Activated CD8-positive, alpha-beta memory T cell treated with anti-CD3 and anti-CD28 coated beads, Interleukin-2, amount 10 ng/mL, durations not matched to agents 7 days and 5 days (primary cell): ENCODE measurements at regions not wholly inside any gene's neighbourhood (a gene's known extent, or its start where the extent isn't known, plus 50 kb on each side); places are given as distances from the start of the nearest gene placed in this dataset.
"Not testable (repeated sequence)": the region's sequence is repeated elsewhere in the genome, so short reads cannot be mapped to it uniquely, and the experiment has no call there.

ENCODE experiments used
- ATAC-seq: fragments of 150-1000 bp; cut with Tn5 transposase; one replicate; pipeline ENCODE4 v1.10.0; 2021; ENCODE audit warnings: moderate library complexity
- CTCF ChIA-PET: fragments of 350-600 bp; sonication (Branson Sonifier 250); formaldehyde crosslinking; loops from one replicate; lab custom pipeline; 2021; ENCODE audit warnings: antibody characterized with exemption; lab: Charles Lee
- DNase-seq: peaks from one replicate; pipeline ENCODE4 v3.0.0-alpha.2; 2020
- H3K27ac Mint-ChIP-seq: one replicate; pipeline ENCODE4 v1.8.0; 2021; ENCODE audit warnings: mild to moderate bottlenecking, mixed read lengths
- H3K27me3 Mint-ChIP-seq: one replicate; pipeline ENCODE4 v1.8.0; 2021; ENCODE audit warnings: mixed read lengths
- H3K36me3 Mint-ChIP-seq: one replicate; pipeline ENCODE4 v1.8.0; 2021; ENCODE audit warnings: mild to moderate bottlenecking, mixed read lengths
- H3K4me1 Mint-ChIP-seq: one replicate; pipeline ENCODE4 v1.8.0; 2021; ENCODE audit warnings: mixed read lengths
- H3K4me3 Mint-ChIP-seq: one replicate; pipeline ENCODE4 v1.8.0; 2021; ENCODE audit warnings: mild to moderate bottlenecking, moderate library complexity, mixed read lengths
- H3K9me3 Mint-ChIP-seq: one replicate; pipeline ENCODE4 v1.8.0; 2022; ENCODE audit warnings: low read depth, mixed read lengths

DNA sequence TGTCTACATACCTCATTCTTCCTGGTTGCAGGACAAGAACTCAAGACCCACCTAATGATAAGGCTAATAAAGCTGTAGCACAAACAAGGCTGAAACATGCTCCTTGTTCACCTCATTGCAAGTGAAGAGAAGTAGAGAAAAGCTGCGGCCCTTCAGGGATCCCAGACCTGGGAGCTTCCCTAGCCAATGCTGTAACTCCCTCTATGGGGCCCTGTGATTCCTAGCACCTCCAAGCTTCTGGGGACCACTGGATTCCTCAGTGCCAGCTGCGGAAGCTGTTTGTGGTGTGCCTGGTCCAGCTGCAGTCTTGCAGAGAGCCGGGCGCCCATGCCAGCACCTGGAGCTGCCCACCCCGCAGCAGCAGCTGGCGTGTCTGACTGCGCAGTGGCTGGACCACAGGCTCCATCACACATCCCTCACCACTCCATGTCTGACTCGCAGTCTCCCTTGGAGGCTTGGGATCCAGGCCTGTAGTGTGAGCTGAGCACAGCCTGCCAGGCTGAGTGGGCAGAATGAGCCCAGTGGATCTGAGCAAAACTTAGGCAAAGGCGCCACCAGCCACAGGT is 737.2 kb upstream of the GJE1 start:
- H3K27me3 Mint-ChIP-seq, result no peaks in the 10 kb centered on the region
- no peak for DNase-seq
- no peak overlapping the region for H3K4me3 Mint-ChIP-seq
- H3K36me3 Mint-ChIP-seq, result no peaks in the 10 kb centered on the region
- H3K27ac Mint-ChIP-seq, result no peak overlapping the region
- CTCF ChIA-PET, result no interaction called here
- peaks cover 2% of the 10 kb centered on the region for H3K9me3 Mint-ChIP-seq
- no peak for ATAC-seq
- H3K4me1 Mint-ChIP-seq, result no peaks in the 10 kb centered on the region

- H3K4me3 Mint-ChIP-seq, result no peak overlapping the region
- no peaks in the 10 kb centered on the region for H3K36me3 Mint-ChIP-seq
- DNase-seq, result no peak
- CTCF ChIA-PET, result no interaction called here
- no peaks in the 10 kb centered on the region for H3K27me3 Mint-ChIP-seq
- ATAC-seq, result no peak
- H3K4me1 Mint-ChIP-seq, result no peaks in the 10 kb centered on the region
- H3K27ac Mint-ChIP-seq, result no peak overlapping the region
- peaks cover 2% of the 10 kb centered on the region for H3K9me3 Mint-ChIP-seq
Measured at GRCh38 chr6:141394565-141395051, 738.1 kb upstream of the GJE1 start.

GRCh38 chr6:141394125-141394536 is 738.6 kb upstream of the GJE1 start:
- CTCF ChIA-PET, result no interaction called here
- Mint-ChIP-seq H3K4me1 (no peaks in the 10 kb centered on the region), H3K36me3 (no peaks in the 10 kb centered on the region), H3K27me3 (no peaks in the 10 kb centered on the region), H3K27ac (no peak overlapping the region), H3K4me3 (no peak overlapping the region), H3K9me3 (peaks cover 2% of the 10 kb centered on the region)
- ATAC-seq (no peak), DNase-seq (no peak)

- no peak overlapping the region for H3K4me3 Mint-ChIP-seq
- ATAC-seq (no peak), DNase-seq (no peak)
- H3K4me1 Mint-ChIP-seq, result no peaks in the 10 kb centered on the region
- CTCF ChIA-PET, result no interaction called here
- no peaks in the 10 kb centered on the region for H3K27me3 Mint-ChIP-seq
- peaks cover 2% of the 10 kb centered on the region for H3K9me3 Mint-ChIP-seq
- H3K36me3 Mint-ChIP-seq, result no peaks in the 10 kb centered on the region
- H3K27ac Mint-ChIP-seq, result no peak overlapping the region
Measured at GRCh38 chr6:141393405-141394124, 739.2 kb upstream of the GJE1 start.

DNA sequence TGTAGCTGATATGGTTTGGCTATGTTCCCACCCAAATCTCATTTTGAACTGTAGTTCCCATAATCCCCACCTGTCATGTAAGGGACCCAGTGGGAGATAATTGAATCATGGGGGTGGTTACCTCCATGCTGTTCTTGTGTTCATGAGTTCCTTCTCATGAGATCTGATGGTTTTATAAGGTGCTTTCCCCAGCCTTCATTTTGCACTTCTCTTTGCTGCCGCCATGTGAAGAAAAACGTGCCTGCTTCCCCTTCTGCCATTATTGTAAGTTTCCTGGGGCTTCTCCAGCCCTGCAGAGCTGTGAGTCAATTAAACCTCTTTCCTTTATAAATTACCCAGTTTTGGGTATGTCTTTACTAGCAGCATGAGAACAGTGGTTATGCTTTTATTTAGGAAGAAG is 741.6 kb upstream of the GJE1 start:
- H3K9me3 Mint-ChIP-seq, DNase-seq, H3K4me1 Mint-ChIP-seq, H3K36me3 Mint-ChIP-seq, ATAC-seq, H3K4me3 Mint-ChIP-seq, H3K27me3 Mint-ChIP-seq, CTCF ChIA-PET, H3K27ac Mint-ChIP-seq: not testable (repeated sequence)

DNA sequence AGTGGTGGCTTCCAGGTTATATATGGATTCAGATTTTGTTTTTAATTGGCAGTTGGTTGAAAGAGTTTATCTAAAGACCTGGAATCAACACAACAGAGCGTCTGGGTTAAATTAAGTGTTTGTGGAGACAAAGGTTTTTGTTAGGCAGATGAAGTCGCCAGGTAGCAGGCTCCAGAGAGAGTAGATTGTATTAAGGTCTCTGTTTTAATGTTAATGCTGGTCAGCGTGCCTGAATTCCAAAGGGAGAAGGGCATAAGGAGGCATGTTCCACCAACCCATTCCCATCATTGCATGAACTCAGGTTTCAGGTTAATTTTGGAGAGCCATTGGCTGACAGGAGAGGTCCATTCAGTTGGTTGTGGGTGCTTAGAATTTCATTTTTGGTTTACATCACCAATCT is 744.1 kb upstream of the GJE1 start:
- H3K27ac Mint-ChIP-seq, result no peak overlapping the region
- no peaks in the 10 kb centered on the region for H3K36me3 Mint-ChIP-seq
- no peak overlapping the region for H3K4me3 Mint-ChIP-seq

GRCh38 chr6:141370438-141370837 is 762.3 kb upstream of the GJE1 start:
- CTCF ChIA-PET, result no interaction called here
- no peak for DNase-seq

More for the DNA sequence above, 744.1 kb upstream of the GJE1 start:
- ATAC-seq (no peak), DNase-seq (no peak)
- no peaks in the 10 kb centered on the region for H3K4me1 Mint-ChIP-seq
- H3K9me3 Mint-ChIP-seq, result peaks cover 2% of the 10 kb centered on the region
- CTCF ChIA-PET, result interaction anchor here (0.7 kb wide), 1 partner anchor 535 kb away, joined by 3 read pairs; no protein-coding TSS in a partner anchor
- no peaks in the 10 kb centered on the region for H3K27me3 Mint-ChIP-seq

GRCh38 chr6:141366796-141367195 is 765.9 kb upstream of the GJE1 start:
- H3K36me3 Mint-ChIP-seq, H3K4me1 Mint-ChIP-seq, ATAC-seq, H3K27ac Mint-ChIP-seq, H3K9me3 Mint-ChIP-seq, H3K27me3 Mint-ChIP-seq, H3K4me3 Mint-ChIP-seq, DNase-seq, CTCF ChIA-PET: not testable (repeated sequence)

More at GRCh38 chr6:141370438-141370837, 762.3 kb upstream of the GJE1 start:
- Mint-ChIP-seq H3K9me3 (no peaks in the 10 kb centered on the region), H3K36me3 (no peaks in the 10 kb centered on the region), H3K4me1 (no peaks in the 10 kb centered on the region), H3K4me3 (no peak overlapping the region), H3K27ac (no peak overlapping the region), H3K27me3 (no peaks in the 10 kb centered on the region)
- ATAC-seq, result no peak

- H3K9me3 Mint-ChIP-seq, result no peaks in the 10 kb centered on the region
- DNase-seq (no peak), ATAC-seq (no peak)
- CTCF ChIA-PET, result no interaction called here
- no peak overlapping the region for H3K27ac Mint-ChIP-seq
- H3K4me3 Mint-ChIP-seq, result no peak overlapping the region
- H3K36me3 Mint-ChIP-seq, result no peaks in the 10 kb centered on the region
- H3K4me1 Mint-ChIP-seq, result peaks cover 3% of the 10 kb centered on the region
- H3K27me3 Mint-ChIP-seq, result no peaks in the 10 kb centered on the region
Measured at GRCh38 chr6:141364694-141365093, 768.0 kb upstream of the GJE1 start.

DNA sequence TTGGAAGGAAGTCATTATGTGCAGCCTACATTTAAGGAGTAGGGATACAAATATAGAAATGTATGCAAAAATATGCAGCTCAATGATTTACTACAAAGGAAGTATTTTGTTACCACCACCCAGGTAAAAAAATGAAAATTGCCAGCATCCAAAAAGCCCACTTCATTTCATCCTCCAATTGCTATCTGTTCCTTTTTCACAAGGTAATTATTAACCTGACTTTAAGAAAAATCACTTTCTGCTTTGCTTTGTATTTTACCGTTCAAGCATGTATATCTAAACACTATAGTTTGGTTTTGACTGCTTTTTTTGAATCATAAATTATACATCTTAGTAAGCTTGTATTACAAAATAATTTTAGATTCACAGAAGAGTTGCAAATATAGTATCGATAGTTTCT is 768.5 kb upstream of the GJE1 start:
- H3K9me3 Mint-ChIP-seq, result no peaks in the 10 kb centered on the region
- no peak overlapping the region for H3K4me3 Mint-ChIP-seq
- H3K27ac Mint-ChIP-seq, result no peak overlapping the region
- H3K4me1 Mint-ChIP-seq, result peaks cover 3% of the 10 kb centered on the region
- DNase-seq (no peak), ATAC-seq (no peak)
- CTCF ChIA-PET, result no interaction called here
- no peaks in the 10 kb centered on the region for H3K36me3 Mint-ChIP-seq
- H3K27me3 Mint-ChIP-seq, result no peaks in the 10 kb centered on the region

GRCh38 chr6:141361559-141361958 is 771.2 kb upstream of the GJE1 start:
- peaks cover 3% of the 10 kb centered on the region for H3K4me1 Mint-ChIP-seq
- H3K9me3 Mint-ChIP-seq, result no peaks in the 10 kb centered on the region
- no peaks in the 10 kb centered on the region for H3K36me3 Mint-ChIP-seq
- DNase-seq (no peak), ATAC-seq (no peak)
- H3K4me3 Mint-ChIP-seq, result no peak overlapping the region
- CTCF ChIA-PET, result no interaction called here
- H3K27me3 Mint-ChIP-seq, result no peaks in the 10 kb centered on the region
- no peak overlapping the region for H3K27ac Mint-ChIP-seq

- H3K4me3 Mint-ChIP-seq, result no peak overlapping the region
- no peaks in the 10 kb centered on the region for H3K27me3 Mint-ChIP-seq
- no peaks in the 10 kb centered on the region for H3K36me3 Mint-ChIP-seq
- no peaks in the 10 kb centered on the region for H3K9me3 Mint-ChIP-seq
- DNase-seq, result no peak
- no peak overlapping the region for H3K27ac Mint-ChIP-seq
- no peak for ATAC-seq
- peaks cover 3% of the 10 kb centered on the region for H3K4me1 Mint-ChIP-seq
- CTCF ChIA-PET, result interaction anchor here (1.4 kb wide), 1 partner anchor 204 kb away, joined by 5 read pairs; no protein-coding TSS in a partner anchor
Measured at GRCh38 chr6:141359953-141360352, 772.8 kb upstream of the GJE1 start.

- no peaks in the 10 kb centered on the region for H3K27me3 Mint-ChIP-seq
- ATAC-seq (no peak), DNase-seq (no peak)
- no peaks in the 10 kb centered on the region for H3K36me3 Mint-ChIP-seq
- no peaks in the 10 kb centered on the region for H3K9me3 Mint-ChIP-seq
- CTCF ChIA-PET, result no interaction called here
- no peak overlapping the region for H3K4me3 Mint-ChIP-seq
- H3K27ac Mint-ChIP-seq, result no peak overlapping the region
- H3K4me1 Mint-ChIP-seq, result no peaks in the 10 kb centered on the region
Measured at GRCh38 chr6:141354191-141354955, 778.4 kb upstream of the GJE1 start.

- no peaks in the 10 kb centered on the region for H3K36me3 Mint-ChIP-seq
- no peaks in the 10 kb centered on the region for H3K9me3 Mint-ChIP-seq
- ATAC-seq (no peak), DNase-seq (no peak)
- no peak overlapping the region for H3K4me3 Mint-ChIP-seq
- H3K4me1 Mint-ChIP-seq, result no peaks in the 10 kb centered on the region
- no peaks in the 10 kb centered on the region for H3K27me3 Mint-ChIP-seq
- no peak overlapping the region for H3K27ac Mint-ChIP-seq
- CTCF ChIA-PET, result no interaction called here
Measured at GRCh38 chr6:141351721-141352120, 781.0 kb upstream of the GJE1 start.
